ENCODE measurements at regions not wholly inside any gene's neighbourhood (a gene's known extent, or its start where the extent isn't known, plus 50 kb on each side); places are given as distances from the start of the nearest gene placed in this dataset.

DNA sequence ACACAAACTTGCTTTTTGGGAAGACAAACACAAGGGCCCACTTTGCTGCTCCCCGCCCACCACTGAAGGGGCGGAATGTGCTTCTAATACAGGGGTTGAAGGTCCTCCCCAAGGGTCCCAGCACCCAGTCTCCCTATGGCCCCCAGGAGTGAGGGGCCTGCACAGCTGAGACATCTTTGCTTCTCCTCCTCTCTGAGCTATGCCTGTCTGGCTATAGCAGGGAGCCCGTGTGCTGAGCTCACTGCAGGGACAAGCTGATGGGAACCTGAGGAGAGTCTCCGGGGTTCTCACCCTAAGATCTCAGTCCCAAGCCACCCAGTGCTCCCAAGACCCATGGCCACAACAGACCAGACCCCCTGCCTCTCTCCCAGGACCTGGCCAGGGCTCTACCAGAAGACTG is 61.1 kb upstream of the ACAN start:
- no peak for DNase-seq

DNA sequence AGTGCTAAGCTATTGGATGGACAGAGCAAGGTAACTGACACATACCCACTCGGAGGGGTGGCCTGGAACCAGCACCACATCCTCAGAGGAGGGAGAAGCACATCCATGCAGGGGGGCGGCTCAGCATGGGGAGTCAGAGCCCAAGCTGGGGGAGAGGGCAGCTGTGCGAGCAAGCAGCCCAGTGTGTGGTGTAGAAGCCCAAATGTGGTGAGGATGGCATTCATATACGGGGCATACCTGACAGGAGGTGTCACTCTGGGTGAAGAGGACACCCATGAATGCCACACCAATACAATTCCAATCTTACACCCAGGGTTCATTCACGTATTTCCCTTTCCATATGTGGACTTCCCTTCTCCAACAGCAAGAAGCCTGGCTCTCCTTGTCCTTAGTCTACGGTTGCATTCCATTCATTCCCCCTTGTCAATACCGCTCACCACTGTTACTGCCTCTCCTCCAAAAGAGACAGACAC is 58.7 kb upstream of the ACAN start:
- no peak for DNase-seq

DNA sequence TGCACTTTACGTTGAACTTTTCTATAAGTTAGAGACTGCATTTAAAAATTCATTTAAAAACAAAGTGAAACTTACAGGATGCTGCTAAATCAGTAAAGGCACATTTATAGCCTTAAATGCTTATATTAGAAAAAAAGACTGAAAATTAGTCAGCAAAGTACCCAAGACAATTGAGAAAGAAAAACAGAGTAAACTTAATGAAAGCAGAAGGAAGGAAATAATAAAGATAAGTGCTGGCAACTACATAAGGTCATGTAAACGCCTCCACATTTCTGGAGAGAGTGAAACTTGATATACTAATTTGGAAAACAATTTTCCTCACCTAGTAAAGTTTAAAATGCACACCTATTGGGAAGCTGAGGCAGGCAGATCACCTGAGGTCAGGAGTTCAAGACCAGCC is 58.2 kb upstream of the ACAN start:
- DNase-seq, result no peak

DNA sequence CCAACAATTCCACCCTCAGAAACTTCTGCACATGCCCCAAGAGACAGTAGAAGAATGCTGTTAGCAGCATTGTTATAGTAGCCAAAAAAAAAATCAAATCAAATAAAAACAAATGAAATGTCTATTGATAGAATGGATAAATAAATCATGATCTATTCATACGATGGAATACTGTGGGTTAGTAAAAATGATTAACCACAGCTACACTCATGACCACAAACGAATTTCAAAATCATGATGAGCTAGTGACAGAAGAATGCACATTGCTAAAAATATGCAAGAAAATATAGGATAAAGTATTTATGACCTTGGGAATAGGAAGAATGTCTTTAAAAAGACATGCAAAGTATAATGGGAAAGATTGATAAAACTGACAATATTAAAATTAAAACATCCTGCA is 57.5 kb upstream of the ACAN start:
- no peak for DNase-seq

DNA sequence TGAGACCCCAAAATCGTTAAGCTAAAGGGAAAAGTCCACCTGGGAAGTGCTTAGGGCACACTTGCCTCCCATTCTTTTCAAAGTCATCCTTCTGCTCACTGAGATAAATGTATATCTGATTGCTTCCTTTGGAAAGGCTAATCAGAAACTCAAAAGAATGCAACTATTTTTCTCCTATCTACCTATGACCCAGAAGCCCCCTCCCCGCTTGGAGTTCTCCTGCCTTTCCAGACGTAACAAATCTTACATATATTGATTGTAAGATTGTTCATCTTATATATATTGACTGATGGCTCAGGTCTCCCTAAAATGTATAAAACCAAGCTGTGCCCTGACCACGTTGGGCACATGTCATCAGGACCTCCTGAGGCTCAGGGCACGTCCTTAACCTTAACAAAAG is 56.8 kb upstream of the ACAN start:
- no peak for DNase-seq

DNA sequence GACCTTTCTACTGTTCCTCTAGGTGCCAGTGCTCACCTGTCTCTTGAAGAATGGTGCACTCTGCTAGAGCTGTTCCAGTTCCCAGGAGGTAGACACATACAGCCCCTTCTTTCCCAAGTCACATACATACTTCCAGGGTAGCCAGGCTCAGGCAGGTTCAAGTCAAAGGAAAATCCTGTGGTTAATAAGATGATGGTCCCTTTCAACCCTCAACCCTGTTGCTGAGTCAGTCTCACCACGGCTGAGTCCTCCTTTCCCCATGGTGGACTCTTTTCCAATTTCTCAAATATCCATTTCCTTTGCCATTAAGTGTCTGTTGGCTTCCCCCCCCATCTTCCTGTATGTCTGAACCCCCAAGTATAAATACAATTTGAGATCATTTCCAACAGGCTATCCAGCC is 56.1 kb upstream of the ACAN start:
- no peak for DNase-seq

DNA sequence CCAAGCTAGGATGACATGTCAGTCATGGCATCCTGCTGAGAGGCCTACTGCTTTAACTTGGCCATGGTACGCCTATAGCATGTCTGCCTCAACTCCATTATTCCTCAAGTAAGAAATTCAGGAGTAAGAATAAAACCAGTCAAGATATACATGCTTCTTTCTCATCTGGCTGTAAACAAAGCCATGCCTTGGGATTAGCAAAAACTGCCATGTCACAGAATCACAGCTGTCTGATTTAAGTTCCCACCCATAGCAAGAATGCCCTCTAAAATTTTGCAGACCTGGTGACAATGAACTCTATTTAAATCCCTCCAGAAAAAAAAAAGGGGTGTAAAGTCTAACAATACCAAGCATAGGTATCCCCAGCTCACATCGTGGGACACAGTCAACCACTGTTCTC is 55.6 kb upstream of the ACAN start:
- DNase-seq, result no peak

DNA sequence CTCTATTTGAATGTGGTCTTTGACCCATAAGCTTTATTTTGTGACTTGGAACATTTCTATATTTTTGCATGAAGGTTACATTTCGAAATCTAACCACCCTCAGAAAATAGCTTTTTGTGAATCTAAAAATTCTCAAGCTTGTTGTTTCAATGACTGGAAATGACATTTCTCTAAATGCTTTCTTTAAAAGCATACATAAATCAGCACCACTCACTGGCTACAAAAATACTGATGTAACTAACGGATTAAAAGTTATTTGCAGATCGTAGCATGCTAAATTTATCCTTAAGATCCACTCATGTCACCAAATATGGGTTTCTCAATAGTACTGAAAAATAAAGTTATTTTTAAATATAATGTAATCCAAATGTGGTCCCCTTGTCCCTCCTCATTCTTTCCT is 55.2 kb upstream of the ACAN start:
- no peak for DNase-seq

DNA sequence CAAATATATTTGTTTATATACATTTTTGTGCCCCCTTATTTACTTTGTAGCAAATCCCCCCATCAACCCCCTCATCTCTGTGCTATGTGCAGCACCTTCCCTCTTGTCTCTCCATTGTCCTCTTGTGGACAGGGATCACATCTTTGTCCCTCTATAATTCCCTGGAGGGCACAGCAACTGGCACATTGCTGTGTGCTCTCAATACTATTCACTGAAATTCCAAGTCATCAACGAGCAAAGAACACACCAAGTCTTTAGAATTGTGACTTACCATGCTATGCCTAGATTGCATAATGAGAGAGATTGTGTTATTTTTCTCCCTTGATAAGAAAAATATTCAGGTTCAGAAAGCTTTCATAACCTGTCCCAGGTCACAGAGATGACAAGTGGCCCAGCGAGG is 54.6 kb upstream of the ACAN start:
- no peak for DNase-seq

DNA sequence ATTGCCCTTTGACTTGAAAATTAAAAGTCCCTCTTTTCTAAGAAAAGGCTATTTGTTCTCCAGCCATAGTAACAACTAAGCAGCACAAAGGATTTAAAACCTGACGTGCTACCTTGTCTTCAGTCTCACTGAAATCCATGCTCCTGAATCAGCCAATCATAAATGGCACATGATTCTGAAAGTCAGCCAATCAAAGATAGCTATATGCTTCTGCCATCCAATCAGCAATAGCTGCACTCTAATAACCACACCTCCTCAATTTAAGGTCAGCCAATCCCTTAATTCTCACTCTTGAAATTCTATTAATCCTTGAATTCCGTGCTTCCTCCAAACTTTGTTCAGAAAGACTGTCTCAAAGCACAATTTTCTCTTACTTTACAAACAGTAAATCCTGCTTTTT is 53.5 kb upstream of the ACAN start:
- DNase-seq, result no peak

DNA sequence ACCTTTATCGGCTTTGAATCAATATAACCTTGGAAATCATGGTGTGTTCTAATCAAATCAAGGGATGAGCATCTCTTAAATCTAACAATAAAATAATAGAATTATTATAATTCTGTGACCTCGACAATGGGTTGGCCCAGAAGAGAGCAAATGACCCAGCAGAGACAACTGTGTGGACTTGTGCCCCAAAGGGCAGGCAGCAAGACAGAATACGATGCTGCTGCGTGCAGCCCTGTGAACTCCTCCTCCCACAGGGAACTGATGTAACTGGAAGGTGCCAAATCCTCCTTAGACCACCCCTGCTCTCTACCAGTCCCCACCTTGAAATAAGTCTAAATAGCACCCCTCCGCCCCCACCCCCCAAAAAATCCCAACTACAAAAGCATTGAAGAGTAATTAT is 50.7 kb upstream of the ACAN start:
- no peak for DNase-seq

DNA sequence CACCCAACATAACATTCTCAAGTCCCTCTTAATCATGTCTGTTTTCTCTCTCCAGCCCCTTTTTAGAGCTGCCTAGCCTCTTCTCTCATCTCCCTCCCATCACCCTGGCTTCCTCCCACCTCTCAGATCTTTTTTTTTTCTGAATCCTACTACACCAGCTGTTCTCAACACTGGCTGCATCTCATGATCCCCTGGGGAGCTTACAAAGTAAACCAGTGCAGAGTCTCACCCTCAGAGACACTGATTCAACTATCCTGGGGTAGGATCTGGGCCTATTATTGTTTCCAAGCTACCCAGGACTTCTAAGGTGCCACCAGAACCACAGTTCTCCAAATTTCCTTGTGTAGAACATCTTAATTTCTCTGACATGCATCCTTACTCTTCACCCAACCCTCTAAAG is 50.3 kb upstream of the ACAN start:
- no peak for DNase-seq

All from amygdala (tissue), 56 donors.